ENCODE measurements at regions not wholly inside any gene's neighbourhood (a gene's known extent, or its start where the extent isn't known, plus 50 kb on each side); places are given as distances from the start of the nearest gene placed in this dataset.

DNA sequence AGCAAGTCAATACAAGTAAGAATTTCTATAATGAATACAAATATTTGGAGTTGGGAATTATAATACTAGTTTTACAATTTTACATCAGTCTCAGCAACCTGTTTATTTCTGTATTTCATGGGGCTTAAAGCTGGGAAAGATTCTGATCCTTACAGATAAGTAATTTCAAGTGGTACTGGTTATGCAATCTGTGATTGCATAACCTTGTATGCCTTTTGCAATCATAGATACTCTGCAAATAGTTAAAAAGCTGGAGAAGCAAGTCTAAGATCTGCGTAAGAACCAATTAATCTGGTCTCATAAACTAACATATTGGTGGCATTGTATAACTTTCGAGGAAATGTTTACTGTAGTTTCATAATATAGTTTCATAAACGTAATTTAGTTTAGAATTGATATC lies 198.3 kb upstream of the PGR start (continued):
- TF ChIP-seq, protein P1, sequence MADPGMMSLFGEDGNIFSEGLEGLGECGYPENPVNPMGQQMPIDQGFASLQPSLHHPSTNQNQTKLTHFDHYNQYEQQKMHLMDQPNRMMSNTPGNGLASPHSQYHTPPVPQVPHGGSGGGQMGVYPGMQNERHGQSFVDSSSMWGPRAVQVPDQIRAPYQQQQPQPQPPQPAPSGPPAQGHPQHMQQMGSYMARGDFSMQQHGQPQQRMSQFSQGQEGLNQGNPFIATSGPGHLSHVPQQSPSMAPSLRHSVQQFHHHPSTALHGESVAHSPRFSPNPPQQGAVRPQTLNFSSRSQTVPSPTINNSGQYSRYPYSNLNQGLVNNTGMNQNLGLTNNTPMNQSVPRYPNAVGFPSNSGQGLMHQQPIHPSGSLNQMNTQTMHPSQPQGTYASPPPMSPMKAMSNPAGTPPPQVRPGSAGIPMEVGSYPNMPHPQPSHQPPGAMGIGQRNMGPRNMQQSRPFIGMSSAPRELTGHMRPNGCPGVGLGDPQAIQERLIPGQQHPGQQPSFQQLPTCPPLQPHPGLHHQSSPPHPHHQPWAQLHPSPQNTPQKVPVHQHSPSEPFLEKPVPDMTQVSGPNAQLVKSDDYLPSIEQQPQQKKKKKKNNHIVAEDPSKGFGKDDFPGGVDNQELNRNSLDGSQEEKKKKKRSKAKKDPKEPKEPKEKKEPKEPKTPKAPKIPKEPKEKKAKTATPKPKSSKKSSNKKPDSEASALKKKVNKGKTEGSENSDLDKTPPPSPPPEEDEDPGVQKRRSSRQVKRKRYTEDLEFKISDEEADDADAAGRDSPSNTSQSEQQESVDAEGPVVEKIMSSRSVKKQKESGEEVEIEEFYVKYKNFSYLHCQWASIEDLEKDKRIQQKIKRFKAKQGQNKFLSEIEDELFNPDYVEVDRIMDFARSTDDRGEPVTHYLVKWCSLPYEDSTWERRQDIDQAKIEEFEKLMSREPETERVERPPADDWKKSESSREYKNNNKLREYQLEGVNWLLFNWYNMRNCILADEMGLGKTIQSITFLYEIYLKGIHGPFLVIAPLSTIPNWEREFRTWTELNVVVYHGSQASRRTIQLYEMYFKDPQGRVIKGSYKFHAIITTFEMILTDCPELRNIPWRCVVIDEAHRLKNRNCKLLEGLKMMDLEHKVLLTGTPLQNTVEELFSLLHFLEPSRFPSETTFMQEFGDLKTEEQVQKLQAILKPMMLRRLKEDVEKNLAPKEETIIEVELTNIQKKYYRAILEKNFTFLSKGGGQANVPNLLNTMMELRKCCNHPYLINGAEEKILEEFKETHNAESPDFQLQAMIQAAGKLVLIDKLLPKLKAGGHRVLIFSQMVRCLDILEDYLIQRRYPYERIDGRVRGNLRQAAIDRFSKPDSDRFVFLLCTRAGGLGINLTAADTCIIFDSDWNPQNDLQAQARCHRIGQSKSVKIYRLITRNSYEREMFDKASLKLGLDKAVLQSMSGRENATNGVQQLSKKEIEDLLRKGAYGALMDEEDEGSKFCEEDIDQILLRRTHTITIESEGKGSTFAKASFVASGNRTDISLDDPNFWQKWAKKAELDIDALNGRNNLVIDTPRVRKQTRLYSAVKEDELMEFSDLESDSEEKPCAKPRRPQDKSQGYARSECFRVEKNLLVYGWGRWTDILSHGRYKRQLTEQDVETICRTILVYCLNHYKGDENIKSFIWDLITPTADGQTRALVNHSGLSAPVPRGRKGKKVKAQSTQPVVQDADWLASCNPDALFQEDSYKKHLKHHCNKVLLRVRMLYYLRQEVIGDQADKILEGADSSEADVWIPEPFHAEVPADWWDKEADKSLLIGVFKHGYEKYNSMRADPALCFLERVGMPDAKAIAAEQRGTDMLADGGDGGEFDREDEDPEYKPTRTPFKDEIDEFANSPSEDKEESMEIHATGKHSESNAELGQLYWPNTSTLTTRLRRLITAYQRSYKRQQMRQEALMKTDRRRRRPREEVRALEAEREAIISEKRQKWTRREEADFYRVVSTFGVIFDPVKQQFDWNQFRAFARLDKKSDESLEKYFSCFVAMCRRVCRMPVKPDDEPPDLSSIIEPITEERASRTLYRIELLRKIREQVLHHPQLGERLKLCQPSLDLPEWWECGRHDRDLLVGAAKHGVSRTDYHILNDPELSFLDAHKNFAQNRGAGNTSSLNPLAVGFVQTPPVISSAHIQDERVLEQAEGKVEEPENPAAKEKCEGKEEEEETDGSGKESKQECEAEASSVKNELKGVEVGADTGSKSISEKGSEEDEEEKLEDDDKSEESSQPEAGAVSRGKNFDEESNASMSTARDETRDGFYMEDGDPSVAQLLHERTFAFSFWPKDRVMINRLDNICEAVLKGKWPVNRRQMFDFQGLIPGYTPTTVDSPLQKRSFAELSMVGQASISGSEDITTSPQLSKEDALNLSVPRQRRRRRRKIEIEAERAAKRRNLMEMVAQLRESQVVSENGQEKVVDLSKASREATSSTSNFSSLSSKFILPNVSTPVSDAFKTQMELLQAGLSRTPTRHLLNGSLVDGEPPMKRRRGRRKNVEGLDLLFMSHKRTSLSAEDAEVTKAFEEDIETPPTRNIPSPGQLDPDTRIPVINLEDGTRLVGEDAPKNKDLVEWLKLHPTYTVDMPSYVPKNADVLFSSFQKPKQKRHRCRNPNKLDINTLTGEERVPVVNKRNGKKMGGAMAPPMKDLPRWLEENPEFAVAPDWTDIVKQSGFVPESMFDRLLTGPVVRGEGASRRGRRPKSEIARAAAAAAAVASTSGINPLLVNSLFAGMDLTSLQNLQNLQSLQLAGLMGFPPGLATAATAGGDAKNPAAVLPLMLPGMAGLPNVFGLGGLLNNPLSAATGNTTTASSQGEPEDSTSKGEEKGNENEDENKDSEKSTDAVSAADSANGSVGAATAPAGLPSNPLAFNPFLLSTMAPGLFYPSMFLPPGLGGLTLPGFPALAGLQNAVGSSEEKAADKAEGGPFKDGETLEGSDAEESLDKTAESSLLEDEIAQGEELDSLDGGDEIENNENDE (IDR thresholded peaks at IDR 0.05; ENCODE audit: insufficient replicate concordance, low read length) = no peak
